GM19239 (cell line): ENCODE measurements at regions not wholly inside any gene's neighbourhood (a gene's known extent, or its start where the extent isn't known, plus 50 kb on each side); places are given as distances from the start of the nearest gene placed in this dataset.
"Not testable (repeated sequence)": the region's sequence is repeated elsewhere in the genome, so short reads cannot be mapped to it uniquely, and the experiment has no call there.

ENCODE experiments used
- DNase-seq: peaks from one replicate; pipeline ENCODE4 v3.0.0; 2011; ENCODE audit warnings: low spot score; ENCODE audit not compliant: insufficient read length
- FAIRE-seq: peaks from 2 replicates; lab custom pipeline; 2011; peaks lifted over from hg19 to GRCh38; lab: Jason Lieb, UNC

- not testable (repeated sequence) for FAIRE-seq
These were observed 173.8 kb upstream of the ZNF521 start for GRCh38 chr18:25525789-25526188.

GRCh38 chr18:25518716-25519053 lies 166.7 kb upstream of the ZNF521 start:
- FAIRE-seq (peak; percentile 81), DNase-seq (peak; percentile 7)

More at GRCh38 chr18:25525789-25526188, 173.8 kb upstream of the ZNF521 start:
- DNase-seq: not testable (repeated sequence)

GRCh38 chr18:25517881-25518715 lies 166.1 kb upstream of the ZNF521 start:
- DNase-seq: no peak
- FAIRE-seq: no peak

- DNase-seq (no peak), FAIRE-seq (no peak)
These were observed 165.0 kb upstream of the ZNF521 start for GRCh38 chr18:25516747-25517498.

GRCh38 chr18:25516121-25516520 lies 164.2 kb upstream of the ZNF521 start:
- FAIRE-seq (no peak), DNase-seq (no peak)

- no peak for DNase-seq
- FAIRE-seq: no peak
These were observed 158.1 kb upstream of the ZNF521 start for GRCh38 chr18:25510096-25510495.

GRCh38 chr18:25503567-25504081 lies 151.7 kb upstream of the ZNF521 start:
- DNase-seq (no peak), FAIRE-seq (no peak)

- FAIRE-seq (no peak), DNase-seq (no peak)
These were observed 145.3 kb upstream of the ZNF521 start for GRCh38 chr18:25497151-25497794.

GRCh38 chr18:25496544-25496943 lies 144.6 kb upstream of the ZNF521 start:
- no peak for FAIRE-seq
- DNase-seq: no peak

GRCh38 chr18:25495606-25496005 lies 143.6 kb upstream of the ZNF521 start:
- no peak for DNase-seq
- FAIRE-seq: no peak

GRCh38 chr18:25494888-25495287 lies 142.9 kb upstream of the ZNF521 start:
- no peak for FAIRE-seq

GRCh38 chr18:25493401-25493800 lies 141.4 kb upstream of the ZNF521 start:
- FAIRE-seq (no peak), DNase-seq (no peak)

More at GRCh38 chr18:25494888-25495287, 142.9 kb upstream of the ZNF521 start:
- no peak for DNase-seq

- FAIRE-seq (no peak), DNase-seq (no peak)
These were observed 138.3 kb upstream of the ZNF521 start for GRCh38 chr18:25490316-25490715.

GRCh38 chr18:25473008-25473407 lies 121.0 kb upstream of the ZNF521 start:
- FAIRE-seq: no peak
- DNase-seq: no peak

- FAIRE-seq, DNase-seq: not testable (repeated sequence)
These were observed 119.0 kb upstream of the ZNF521 start for GRCh38 chr18:25470756-25471524.

GRCh38 chr18:25470062-25470461 lies 118.1 kb upstream of the ZNF521 start:
- FAIRE-seq (no peak), DNase-seq (no peak)

GRCh38 chr18:25469489-25469888 lies 117.5 kb upstream of the ZNF521 start:
- FAIRE-seq (no peak), DNase-seq (no peak)

GRCh38 chr18:25467226-25467987 lies 115.4 kb upstream of the ZNF521 start:
- DNase-seq (no peak), FAIRE-seq (no peak)

- FAIRE-seq (no peak), DNase-seq (no peak)
These were observed 113.3 kb upstream of the ZNF521 start for GRCh38 chr18:25465152-25465732.
